CD14-positive monocyte (primary cell): ENCODE measurements at regions not wholly inside any gene's neighbourhood (a gene's known extent, or its start where the extent isn't known, plus 50 kb on each side); places are given as distances from the start of the nearest gene placed in this dataset.

Experiments
- DNase-seq, 3 donors: peaks; one replicate each; pipeline ENCODE4 v3.0.0-alpha.2; 2011 to 2022
- H2AFZ ChIP-seq: 2 replicates; pipeline ENCODE4 v1.6.0; 2012; ENCODE audit warnings: mild to moderate bottlenecking, low read depth, low read length, inconsistent platforms; ENCODE audit not compliant: insufficient read depth, poor library complexity, severe bottlenecking
- H3K27ac ChIP-seq, 2 donors: 1 replicate in 1 of 2; 2 replicates in 1 of 2; pipeline ENCODE4 v1.5.1; 2012 to 2013; ENCODE audit warnings: low read length in 2 of 2, control low read depth in 1 of 2, inconsistent platforms in 1 of 2, low read depth in 1 of 2, mild to moderate bottlenecking in 1 of 2
- H3K27me3 ChIP-seq, 2 donors: one replicate each; pipeline versions ENCODE4 v1.6.0 to v1.6.1; 2011 to 2013; ENCODE audit warnings: low read length in 2 of 2; ENCODE audit not compliant: control insufficient read depth in 2 of 2, insufficient read depth in 2 of 2
- H3K36me3 ChIP-seq, 2 donors: replicated peaks in 1 of 2; 1 replicate in 1 of 2; 2 replicates in 1 of 2; pipeline versions ENCODE4 v1.5.1 to v1.6.1; 2012 to 2013; ENCODE audit warnings: low read length in 2 of 2, control low read depth in 1 of 2, inconsistent platforms in 1 of 2, mild to moderate bottlenecking in 1 of 2; ENCODE audit not compliant: insufficient read depth in 2 of 2, control insufficient read depth in 1 of 2
- H3K4me1 ChIP-seq, 2 donors: 1 replicate in 1 of 2; 2 replicates in 1 of 2; pipeline versions ENCODE4 v1.5.1 to v1.6.1; 2012 to 2013; ENCODE audit warnings: low read length in 2 of 2, control low read depth in 1 of 2, inconsistent platforms in 1 of 2, mild to moderate bottlenecking in 1 of 2, moderate library complexity in 1 of 2; ENCODE audit not compliant: insufficient read depth in 2 of 2, control insufficient read depth in 1 of 2
- H3K4me2 ChIP-seq: replicated peaks from 2 replicates; pipeline ENCODE3; 2012; ENCODE audit warnings: low read length, moderate library complexity, mild to moderate bottlenecking; ENCODE audit not compliant: poor library complexity, severe bottlenecking; ENCODE audit errors: extremely low read depth
- H3K4me3 ChIP-seq, 3 experiments: fragments of 200-600 bp in 1 of 3; sonication (generic) in 1 of 3; replicated peaks in 1 of 3; 1 replicate in 2 of 3; 2 replicates in 1 of 3; pipeline ENCODE4 v1.5.1; 2011 to 2013; ENCODE audit warnings: low read length in 3 of 3, mild to moderate bottlenecking in 3 of 3, control low read depth in 2 of 3, low read depth in 2 of 3, inconsistent platforms in 1 of 3, moderate library complexity in 1 of 3
- H3K79me2 ChIP-seq: 2 replicates; pipeline ENCODE4 v1.6.0; 2012; ENCODE audit warnings: mild to moderate bottlenecking, control low read depth, inconsistent platforms, low read length, moderate library complexity; ENCODE audit not compliant: insufficient read depth
- H3K9ac ChIP-seq: 2 replicates; pipeline ENCODE4 v1.6.0; 2017; ENCODE audit warnings: low read length, mild to moderate bottlenecking; ENCODE audit not compliant: insufficient read depth, poor library complexity, severe bottlenecking
- H3K9me3 ChIP-seq, 2 donors: replicated peaks in 1 of 2; 1 replicate in 1 of 2; 2 replicates in 1 of 2; pipeline versions ENCODE4 v1.5.1 to v1.6.1; 2012 to 2013; ENCODE audit warnings: low read length in 2 of 2, control low read depth in 1 of 2; ENCODE audit not compliant: control insufficient read depth in 1 of 2, insufficient read depth in 1 of 2
- H4K20me1 ChIP-seq: 2 replicates; pipeline ENCODE4 v1.6.0; 2012; ENCODE audit warnings: mild to moderate bottlenecking, low read length, control low read depth, moderate library complexity; ENCODE audit not compliant: insufficient read depth
- H3K27ac Mint-ChIP-seq, 7 donors: one replicate each; pipeline ENCODE4 v1.8.0; 2020; ENCODE audit warnings: mild to moderate bottlenecking in 7 of 7, mixed read lengths in 7 of 7, moderate library complexity in 6 of 7, inconsistent platforms in 2 of 7
- H3K27me3 Mint-ChIP-seq, 3 donors: one replicate each; pipeline ENCODE4 v1.8.0; 2021 to 2022; ENCODE audit warnings: low read depth in 3 of 3, mild to moderate bottlenecking in 3 of 3, mixed read lengths in 3 of 3, moderate library complexity in 3 of 3, inconsistent platforms in 1 of 3
- H3K36me3 Mint-ChIP-seq, 2 donors: one replicate each; pipeline ENCODE4 v1.8.0; 2020; ENCODE audit warnings: mixed read lengths in 2 of 2, inconsistent platforms in 1 of 2, mild to moderate bottlenecking in 1 of 2
- H3K4me1 Mint-ChIP-seq: one replicate; pipeline ENCODE4 v1.8.0; 2020; ENCODE audit warnings: mild to moderate bottlenecking, mixed read lengths
- H3K4me3 Mint-ChIP-seq, 2 donors: one replicate each; pipeline ENCODE4 v1.8.0; 2020; ENCODE audit warnings: mild to moderate bottlenecking in 2 of 2, mixed read lengths in 2 of 2, moderate library complexity in 1 of 2
- H3K9me3 Mint-ChIP-seq, 7 donors: one replicate each; pipeline ENCODE4 v1.8.0; 2020 to 2022; ENCODE audit warnings: mixed read lengths in 7 of 7, mild to moderate bottlenecking in 6 of 7, moderate library complexity in 6 of 7, inconsistent platforms in 2 of 7
- CTCF ChIP-seq: fragments of 200-600 bp; IDR thresholded peaks from one replicate; pipeline ENCODE4 v1.8.0; 2022; ENCODE audit warnings: antibody characterized with exemption, mild to moderate bottlenecking
- WGBS: methylation state at CpG from one replicate; pipeline ENCODE4 v1.1.5; 2013; ENCODE audit warnings: missing lambda C conversion rate; ENCODE audit not compliant: insufficient coverage; 5-methylcytosine and 5-hydroxymethylcytosine counted together
- intact Hi-C, 2 donors: fragments of 100-400 bp; cut with micrococcal nuclease; formaldehyde crosslinking; loops; one replicate each; pipeline versions ENCODE4 v1.15.0 to v1.15.1; 2023

- Histone ChIP-seq H3K4me2 (no peak overlapping the region), H3K27ac (no peak overlapping the region), H3K9ac (no peak overlapping the region), H3K79me2 (no peaks in the 10 kb centered on the region), H3K4me1 (peaks cover 0 to 10% of the 10 kb centered on the region in 2 donors), H4K20me1 (no peaks in the 10 kb centered on the region), H2AFZ (no peak overlapping the region), H3K27me3 (no peaks in the 10 kb centered on the region), H3K4me3 (no peak overlapping the region), H3K9me3 (no peaks in the 10 kb centered on the region), H3K36me3 (no peaks in the 10 kb centered on the region)
- no peak for TF ChIP-seq CTCF
- no peak overlapping the region for H3K27ac Mint-ChIP-seq
- intact Hi-C loops: no loop called here
- H3K27me3 Mint-ChIP-seq: peaks cover 0 to 2% (median 0%) of the 10 kb centered on the region in 3 donors
- no peak for DNase-seq
- H3K9me3 Mint-ChIP-seq: no peaks in the 10 kb centered on the region
- H3K4me1 Mint-ChIP-seq: peaks cover 6% of the 10 kb centered on the region
- H3K36me3 Mint-ChIP-seq: no peaks in the 10 kb centered on the region
- no peak overlapping the region for H3K4me3 Mint-ChIP-seq
These were observed 358.2 kb upstream of the MEF2C start for GRCh38 chr5:89241186-89241585.

- no peak overlapping the region for H3K27ac Mint-ChIP-seq
- Histone ChIP-seq H3K9ac (no peak overlapping the region), H3K4me2 (no peak overlapping the region), H3K9me3 (no peaks in the 10 kb centered on the region), H3K27ac (no peak overlapping the region), H3K4me1 (no peaks in the 10 kb centered on the region), H3K27me3 (no peaks in the 10 kb centered on the region), H3K36me3 (no peaks in the 10 kb centered on the region), H3K79me2 (no peaks in the 10 kb centered on the region), H3K4me3 (no peak overlapping the region), H4K20me1 (no peaks in the 10 kb centered on the region), H2AFZ (no peak overlapping the region)
- TF ChIP-seq CTCF: no peak
- H3K4me1 Mint-ChIP-seq: peaks cover 4% of the 10 kb centered on the region
- WGBS: no CpG with 5 or more reads among the region's 1 CpG
- no peaks in the 10 kb centered on the region for H3K36me3 Mint-ChIP-seq
- no peaks in the 10 kb centered on the region for H3K9me3 Mint-ChIP-seq
- no peak overlapping the region for H3K4me3 Mint-ChIP-seq
- peaks cover 0 to 2% (median 0%) of the 10 kb centered on the region in 3 donors for H3K27me3 Mint-ChIP-seq
- DNase-seq: no peak
- intact Hi-C loops: no loop called here
These were observed 353.9 kb upstream of the MEF2C start for GRCh38 chr5:89236900-89237299.
